ENCODE measurements at regions not wholly inside any gene's neighbourhood (a gene's known extent, or its start where the extent isn't known, plus 50 kb on each side); places are given as distances from the start of the nearest gene placed in this dataset.

- no peak overlapping the region for H3K4me3 ChIP-seq (ENCODE audit: low read depth, low read length)
- DNase-seq (ENCODE audit: low read depth): no peak
- TF ChIP-seq MAX (IDR thresholded peaks at IDR 0.05; ENCODE audit: low read depth, low read length) (no peak), POLR2A (IDR thresholded peaks at IDR 0.05; ENCODE audit: extremely low read depth, insufficient read length) (no peak), MYC (IDR thresholded peaks at IDR 0.05; ENCODE audit: low read depth, low read length) (no peak), CTCF (IDR thresholded peaks at IDR 0.05; ENCODE audit: low read depth, low read length) (no peak)
Observed at GRCh38 chr3:193903512-193903817, 232.5 kb upstream of the HES1 start.

GRCh38 chr3:193903966-193904365 is 232.0 kb upstream of the HES1 start:
- H3K4me3 ChIP-seq (ENCODE audit: low read depth, low read length): no peak overlapping the region
- no peak for DNase-seq (ENCODE audit: low read depth)
- TF ChIP-seq CTCF (IDR thresholded peaks at IDR 0.05; ENCODE audit: low read depth, low read length): no peak
- TF ChIP-seq POLR2A (IDR thresholded peaks at IDR 0.05; ENCODE audit: extremely low read depth, insufficient read length): no peak

GRCh38 chr3:193905541-193906396 is 230.2 kb upstream of the HES1 start:
- no peak for DNase-seq (ENCODE audit: low read depth)
- H3K4me3 ChIP-seq (ENCODE audit: low read depth, low read length): no peak overlapping the region
- TF ChIP-seq MYC (IDR thresholded peaks at IDR 0.05; ENCODE audit: low read depth, low read length) (no peak), POLR2A (IDR thresholded peaks at IDR 0.05; ENCODE audit: extremely low read depth, insufficient read length) (no peak)

- DNase-seq (ENCODE audit: low read depth): no peak
- TF ChIP-seq MYC (IDR thresholded peaks at IDR 0.05; ENCODE audit: low read depth, low read length) (no peak), POLR2A (IDR thresholded peaks at IDR 0.05; ENCODE audit: extremely low read depth, insufficient read length) (no peak), MAX (IDR thresholded peaks at IDR 0.05; ENCODE audit: low read depth, low read length) (no peak), CTCF (IDR thresholded peaks at IDR 0.05; ENCODE audit: low read depth, low read length) (no peak)
- H3K4me3 ChIP-seq (ENCODE audit: low read depth, low read length): no peak overlapping the region
Observed at GRCh38 chr3:193906849-193907410, 229.0 kb upstream of the HES1 start.

- TF ChIP-seq CTCF (IDR thresholded peaks at IDR 0.05; ENCODE audit: low read depth, low read length): no peak
- no peak for TF ChIP-seq MAX (IDR thresholded peaks at IDR 0.05; ENCODE audit: low read depth, low read length)
- no peak for TF ChIP-seq POLR2A (IDR thresholded peaks at IDR 0.05; ENCODE audit: extremely low read depth, insufficient read length)
- TF ChIP-seq MYC (IDR thresholded peaks at IDR 0.05; ENCODE audit: low read depth, low read length): no peak
- DNase-seq (ENCODE audit: low read depth): no peak
- H3K4me3 ChIP-seq (ENCODE audit: low read depth, low read length): no peak overlapping the region
Observed at GRCh38 chr3:193908181-193908744, 227.7 kb upstream of the HES1 start.

GRCh38 chr3:193909387-193909786 is 226.6 kb upstream of the HES1 start:
- no peak for TF ChIP-seq MYC (IDR thresholded peaks at IDR 0.05; ENCODE audit: low read depth, low read length)
- TF ChIP-seq POLR2A (IDR thresholded peaks at IDR 0.05; ENCODE audit: extremely low read depth, insufficient read length): no peak
- TF ChIP-seq CTCF (IDR thresholded peaks at IDR 0.05; ENCODE audit: low read depth, low read length): no peak
- no peak for TF ChIP-seq MAX (IDR thresholded peaks at IDR 0.05; ENCODE audit: low read depth, low read length)
- H3K4me3 ChIP-seq (ENCODE audit: low read depth, low read length): no peak overlapping the region
- DNase-seq (ENCODE audit: low read depth): peak; percentile 20
